ENCODE measurements at regions not wholly inside any gene's neighbourhood (a gene's known extent, or its start where the extent isn't known, plus 50 kb on each side); places are given as distances from the start of the nearest gene placed in this dataset.
"Not testable (repeated sequence)": the region's sequence is repeated elsewhere in the genome, so short reads cannot be mapped to it uniquely, and the experiment has no call there.

GRCh38 chr7:153245136-153245535 is 485.6 kb downstream of the ACTR3B start:
- not testable (repeated sequence) for H3K9me3 Mint-ChIP-seq, H3K4me1 Mint-ChIP-seq, H3K27ac Mint-ChIP-seq, H3K4me3 Mint-ChIP-seq, H3K36me3 Mint-ChIP-seq, ATAC-seq, H3K27me3 Mint-ChIP-seq

- Mint-ChIP-seq H3K36me3 (no peaks in the 10 kb centered on the region), H3K4me3 (no peak overlapping the region), H3K27ac (no peak overlapping the region)
These were observed 486.3 kb downstream of the ACTR3B start for GRCh38 chr7:153245809-153246208.

GRCh38 chr7:153247926-153248325 is 488.4 kb downstream of the ACTR3B start:
- H3K4me1 Mint-ChIP-seq: no peaks in the 10 kb centered on the region
- no peaks in the 10 kb centered on the region for H3K27me3 Mint-ChIP-seq
- no peak for ATAC-seq
- H3K9me3 Mint-ChIP-seq: peaks cover 5% of the 10 kb centered on the region
- H3K4me3 Mint-ChIP-seq: no peak overlapping the region
- no peak overlapping the region for H3K27ac Mint-ChIP-seq
- H3K36me3 Mint-ChIP-seq: no peaks in the 10 kb centered on the region

More at GRCh38 chr7:153245809-153246208, 486.3 kb downstream of the ACTR3B start:
- Mint-ChIP-seq H3K9me3 (peaks cover 5% of the 10 kb centered on the region), H3K4me1 (no peaks in the 10 kb centered on the region), H3K27me3 (no peaks in the 10 kb centered on the region)
- ATAC-seq: no peak

GRCh38 chr7:153258686-153259085 is 499.1 kb downstream of the ACTR3B start:
- H3K36me3 Mint-ChIP-seq: no peaks in the 10 kb centered on the region
- no peaks in the 10 kb centered on the region for H3K4me1 Mint-ChIP-seq
- H3K9me3 Mint-ChIP-seq: no peaks in the 10 kb centered on the region
- H3K4me3 Mint-ChIP-seq: no peak overlapping the region
- no peak overlapping the region for H3K27ac Mint-ChIP-seq
- no peak for ATAC-seq
- no peaks in the 10 kb centered on the region for H3K27me3 Mint-ChIP-seq

GRCh38 chr7:153276394-153276793 is 516.8 kb downstream of the ACTR3B start:
- Mint-ChIP-seq H3K9me3 (peaks cover 13% of the 10 kb centered on the region), H3K4me3 (no peak overlapping the region), H3K36me3 (no peaks in the 10 kb centered on the region), H3K27ac (no peak overlapping the region), H3K4me1 (no peaks in the 10 kb centered on the region), H3K27me3 (no peaks in the 10 kb centered on the region)
- no peak for ATAC-seq

GRCh38 chr7:153286763-153287162 is 527.2 kb downstream of the ACTR3B start:
- H3K36me3 Mint-ChIP-seq: no peaks in the 10 kb centered on the region
- H3K4me3 Mint-ChIP-seq: no peak overlapping the region
- no peaks in the 10 kb centered on the region for H3K4me1 Mint-ChIP-seq
- no peak overlapping the region for H3K27ac Mint-ChIP-seq
- H3K9me3 Mint-ChIP-seq: peaks cover 4% of the 10 kb centered on the region
- H3K27me3 Mint-ChIP-seq: no peaks in the 10 kb centered on the region
- no peak for ATAC-seq

GRCh38 chr7:153290066-153290465 is 530.5 kb downstream of the ACTR3B start:
- ATAC-seq: no peak
- H3K27ac Mint-ChIP-seq: no peak overlapping the region
- H3K9me3 Mint-ChIP-seq: no peaks in the 10 kb centered on the region
- no peak overlapping the region for H3K4me3 Mint-ChIP-seq
- H3K36me3 Mint-ChIP-seq: no peaks in the 10 kb centered on the region
- no peaks in the 10 kb centered on the region for H3K27me3 Mint-ChIP-seq
- H3K4me1 Mint-ChIP-seq: no peaks in the 10 kb centered on the region

- Mint-ChIP-seq H3K4me1 (no peaks in the 10 kb centered on the region), H3K27ac (no peak overlapping the region), H3K36me3 (no peaks in the 10 kb centered on the region), H3K4me3 (no peak overlapping the region), H3K27me3 (no peaks in the 10 kb centered on the region), H3K9me3 (peaks cover 4% of the 10 kb centered on the region)
- no peak for ATAC-seq
These were observed 537.6 kb downstream of the ACTR3B start for GRCh38 chr7:153297141-153297540.

- H3K27me3 Mint-ChIP-seq: no peaks in the 10 kb centered on the region
- no peaks in the 10 kb centered on the region for H3K36me3 Mint-ChIP-seq
- peaks cover 17% of the 10 kb centered on the region for H3K9me3 Mint-ChIP-seq
- no peaks in the 10 kb centered on the region for H3K4me1 Mint-ChIP-seq
- H3K4me3 Mint-ChIP-seq: no peak overlapping the region
- H3K27ac Mint-ChIP-seq: no peak overlapping the region
- ATAC-seq: no peak
These were observed 542.4 kb downstream of the ACTR3B start for GRCh38 chr7:153301936-153302335.

GRCh38 chr7:153320005-153320404 is 560.5 kb downstream of the ACTR3B start:
- Mint-ChIP-seq H3K36me3 (no peaks in the 10 kb centered on the region), H3K9me3 (peaks cover 4% of the 10 kb centered on the region), H3K27me3 (no peaks in the 10 kb centered on the region), H3K27ac (no peak overlapping the region), H3K4me1 (no peaks in the 10 kb centered on the region), H3K4me3 (no peak overlapping the region)
- ATAC-seq: no peak

- H3K4me1 Mint-ChIP-seq: no peaks in the 10 kb centered on the region
- H3K9me3 Mint-ChIP-seq: peaks cover 4% of the 10 kb centered on the region
- H3K27ac Mint-ChIP-seq: no peak overlapping the region
- no peaks in the 10 kb centered on the region for H3K27me3 Mint-ChIP-seq
- ATAC-seq: no peak
- H3K36me3 Mint-ChIP-seq: no peaks in the 10 kb centered on the region
- no peak overlapping the region for H3K4me3 Mint-ChIP-seq
These were observed 561.1 kb downstream of the ACTR3B start for GRCh38 chr7:153320681-153321080.

- no peak for ATAC-seq
- H3K27me3 Mint-ChIP-seq: no peaks in the 10 kb centered on the region
- H3K4me3 Mint-ChIP-seq: no peak overlapping the region
- peaks cover 7% of the 10 kb centered on the region for H3K9me3 Mint-ChIP-seq
- no peaks in the 10 kb centered on the region for H3K36me3 Mint-ChIP-seq
- no peak overlapping the region for H3K27ac Mint-ChIP-seq
- no peaks in the 10 kb centered on the region for H3K4me1 Mint-ChIP-seq
These were observed 563.4 kb downstream of the ACTR3B start for GRCh38 chr7:153322991-153323390.

GRCh38 chr7:153324094-153324493 is 564.5 kb downstream of the ACTR3B start:
- no peaks in the 10 kb centered on the region for H3K27me3 Mint-ChIP-seq
- no peak overlapping the region for H3K27ac Mint-ChIP-seq
- H3K4me3 Mint-ChIP-seq: no peak overlapping the region
- no peaks in the 10 kb centered on the region for H3K4me1 Mint-ChIP-seq
- peaks cover 9% of the 10 kb centered on the region for H3K9me3 Mint-ChIP-seq
- no peak for ATAC-seq
- no peaks in the 10 kb centered on the region for H3K36me3 Mint-ChIP-seq

GRCh38 chr7:153327683-153328082 is 568.1 kb downstream of the ACTR3B start:
- H3K27ac Mint-ChIP-seq: no peak overlapping the region

GRCh38 chr7:153331427-153331826 is 571.9 kb downstream of the ACTR3B start:
- Mint-ChIP-seq H3K27ac (no peak overlapping the region), H3K4me1 (no peaks in the 10 kb centered on the region), H3K4me3 (no peak overlapping the region), H3K9me3 (peaks cover 9% of the 10 kb centered on the region), H3K27me3 (no peaks in the 10 kb centered on the region), H3K36me3 (no peaks in the 10 kb centered on the region)
- no peak for ATAC-seq

More at GRCh38 chr7:153327683-153328082, 568.1 kb downstream of the ACTR3B start:
- H3K27me3 Mint-ChIP-seq: no peaks in the 10 kb centered on the region
- peaks cover 11% of the 10 kb centered on the region for H3K9me3 Mint-ChIP-seq
- H3K4me3 Mint-ChIP-seq: no peak overlapping the region
- no peaks in the 10 kb centered on the region for H3K4me1 Mint-ChIP-seq
- no peaks in the 10 kb centered on the region for H3K36me3 Mint-ChIP-seq
- no peak for ATAC-seq

- H3K4me3 Mint-ChIP-seq: no peak overlapping the region
- no peak for ATAC-seq
- no peak overlapping the region for H3K27ac Mint-ChIP-seq
- no peaks in the 10 kb centered on the region for H3K4me1 Mint-ChIP-seq
- no peaks in the 10 kb centered on the region for H3K27me3 Mint-ChIP-seq
- peaks cover 3% of the 10 kb centered on the region for H3K9me3 Mint-ChIP-seq
- no peaks in the 10 kb centered on the region for H3K36me3 Mint-ChIP-seq
These were observed 594.5 kb downstream of the ACTR3B start for GRCh38 chr7:153354071-153354470.

- no peaks in the 10 kb centered on the region for H3K27me3 Mint-ChIP-seq
- H3K4me3 Mint-ChIP-seq: no peak overlapping the region
- no peaks in the 10 kb centered on the region for H3K36me3 Mint-ChIP-seq
- ATAC-seq: no peak
- H3K4me1 Mint-ChIP-seq: no peaks in the 10 kb centered on the region
- peaks cover 12% of the 10 kb centered on the region for H3K9me3 Mint-ChIP-seq
- H3K27ac Mint-ChIP-seq: no peak overlapping the region
These were observed 610.5 kb downstream of the ACTR3B start for GRCh38 chr7:153370092-153370491.
